ENCODE measurements at regions not wholly inside any gene's neighbourhood (a gene's known extent, or its start where the extent isn't known, plus 50 kb on each side); places are given as distances from the start of the nearest gene placed in this dataset.

- no peak for TF ChIP-seq ETS1 (IDR thresholded peaks at IDR 0.05)
- TF ChIP-seq CREB1 (CRISPR knock-in tag; IDR thresholded peaks at IDR 0.05; ENCODE audit: low read depth): no peak
- TF ChIP-seq EZH2 (IDR thresholded peaks at IDR 0.05; ENCODE audit: low read depth, unreplicated experiment): no peak
- no peak for TF ChIP-seq ZNF331 (CRISPR knock-in tag; IDR thresholded peaks at IDR 0.05; ENCODE audit: low read depth)
- no peak for TF ChIP-seq JUNB (IDR thresholded peaks at IDR 0.05; ENCODE audit: unreplicated experiment)
- no peak for TF ChIP-seq ZNF114 (CRISPR knock-in tag; IDR thresholded peaks at IDR 0.05)
- no peak for TF ChIP-seq CTCF (conservative IDR thresholded peaks at IDR 0.05; ENCODE audit: low read depth in 2 of 2)
- TF ChIP-seq NANOG (IDR thresholded peaks at IDR 0.05; ENCODE audit: borderline replicate concordance): no peak
- no peak for TF ChIP-seq EZH2phosphoT487 (IDR thresholded peaks at IDR 0.05; ENCODE audit: unreplicated experiment)
- TF ChIP-seq ZNF462 (CRISPR knock-in tag; IDR thresholded peaks at IDR 0.05): no peak
- TF ChIP-seq STAT1 (IDR thresholded peaks at IDR 0.05; ENCODE audit: unreplicated experiment): no peak
- TF ChIP-seq POLR2AphosphoS5 (IDR thresholded peaks at IDR 0.05; ENCODE audit: low read depth): no peak
- TF ChIP-seq REST (IDR thresholded peaks at IDR 0.05; ENCODE audit: unreplicated experiment): no peak
- Histone ChIP-seq H2AFZ (no peak overlapping the region), H3K4me3 (no peak overlapping the region), H4K20me1 (replicated peaks; ENCODE audit: insufficient read depth) (no peaks in the 10 kb centered on the region), H3K27ac (ENCODE audit: low read depth) (no peak overlapping the region), H3K36me3 (ENCODE audit: insufficient read depth) (no peaks in the 10 kb centered on the region), H3K79me2 (replicated peaks; ENCODE audit: insufficient read depth) (no peaks in the 10 kb centered on the region), H3K4me1 (ENCODE audit: insufficient read depth) (no peaks in the 10 kb centered on the region), H3K27me3 (ENCODE audit: insufficient read depth) (no peaks in the 10 kb centered on the region), H3K9me2 (ENCODE audit: insufficient read depth) (peaks cover 6% of the 10 kb centered on the region; the same call in 1 of the 2 replicates), H3K4me2 (no peak overlapping the region), H3F3A (replicated peaks; ENCODE audit: low read depth) (no peaks in the 10 kb centered on the region)
- no peak overlapping the region for H3K4me3 Mint-ChIP-seq
- no peaks in the 10 kb centered on the region for H3K4me1 Mint-ChIP-seq
- DNase-seq (ENCODE audit: low spot score) (no peak), ATAC-seq (no peak)
- H3K36me3 Mint-ChIP-seq (ENCODE audit: low read depth): no peaks in the 10 kb centered on the region
- no peak overlapping the region for H3K27ac Mint-ChIP-seq
- H3K9me3 Mint-ChIP-seq: no peaks in the 10 kb centered on the region; the same call in 2 of the 3 replicates
- peaks cover 2% of the 10 kb centered on the region for H3K27me3 Mint-ChIP-seq (ENCODE audit: insufficient read depth, low read depth, poor library complexity)
Measured at GRCh38 chr2:158894078-158894477, 74.4 kb upstream of the TANC1 start.
